ENCODE measurements at regions not wholly inside any gene's neighbourhood (a gene's known extent, or its start where the extent isn't known, plus 50 kb on each side); places are given as distances from the start of the nearest gene placed in this dataset.
A peak's percentile ranks its signal among the peaks of the same experiment; 100 is the strongest.
"Not testable (repeated sequence)": the region's sequence is repeated elsewhere in the genome, so short reads cannot be mapped to it uniquely, and the experiment has no call there.

GRCh38 chr2:175677880-175678279 is 324.2 kb downstream of the LNPK start:
- no peak for DNase-seq

GRCh38 chr2:175676813-175677212 is 325.3 kb downstream of the LNPK start:
- no peak for DNase-seq

DNA sequence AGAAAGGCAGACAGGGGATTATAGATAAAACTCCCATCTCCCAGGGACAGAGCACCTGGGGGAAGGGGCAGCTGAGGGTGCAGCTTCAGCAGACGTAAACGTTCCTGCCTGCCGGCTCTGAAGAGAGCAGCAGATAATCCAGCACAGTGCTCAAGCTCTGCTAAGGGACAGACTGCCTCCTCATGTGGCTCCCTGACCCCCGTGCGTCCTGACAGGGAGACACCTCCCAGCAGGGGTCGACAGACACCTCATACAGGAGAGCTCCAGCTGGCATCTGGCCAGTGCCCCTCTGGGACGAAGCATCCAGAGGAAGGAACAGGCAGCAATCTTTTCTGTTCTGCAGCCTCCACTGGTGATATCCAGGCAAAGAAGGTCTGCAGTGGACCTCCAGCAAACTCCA is 333.3 kb downstream of the LNPK start:
- not testable (repeated sequence) for DNase-seq

DNA sequence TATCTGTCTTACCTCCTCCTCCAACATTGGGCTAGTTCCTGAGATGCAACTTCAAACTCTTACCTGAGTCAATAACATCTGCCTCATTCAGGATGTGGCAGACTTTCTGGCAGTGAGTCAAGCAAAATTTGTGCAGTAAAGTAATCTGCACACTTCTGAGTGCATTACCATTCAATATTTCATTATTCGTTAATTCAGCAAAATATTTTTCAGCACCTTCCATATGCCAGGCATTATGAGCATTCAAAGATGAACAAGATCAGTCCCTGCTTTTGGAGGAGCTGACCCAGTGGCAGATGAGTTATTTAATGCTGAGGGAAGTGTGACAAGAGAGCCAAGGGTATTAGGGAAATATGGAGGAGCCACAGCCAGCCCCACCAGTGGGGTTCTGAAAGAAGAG is 339.7 kb downstream of the LNPK start:
- no peak for DNase-seq

- no peak for DNase-seq
These were observed 353.4 kb downstream of the LNPK start for GRCh38 chr2:175648577-175649063.

- DNase-seq: no peak
These were observed 355.0 kb downstream of the LNPK start for GRCh38 chr2:175647058-175647457.

DNA sequence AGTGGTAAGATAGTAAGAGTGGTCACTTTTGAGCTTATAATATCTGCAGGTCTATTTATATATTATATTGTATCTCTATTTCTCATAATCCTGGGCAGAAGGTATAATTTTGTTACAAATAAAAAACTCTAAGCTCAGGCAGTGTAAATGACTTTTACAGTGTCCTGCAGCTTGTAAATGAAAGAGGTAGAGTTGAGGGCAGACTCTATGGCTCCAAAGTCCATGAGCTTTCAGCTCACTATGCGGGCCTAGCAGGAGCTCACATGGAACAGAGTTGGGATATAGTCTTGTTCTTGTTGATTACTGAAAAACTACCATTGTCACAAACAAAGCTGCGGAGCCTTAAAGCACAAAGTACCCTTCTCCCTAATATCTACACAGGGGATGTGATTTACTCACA is 361.4 kb downstream of the LNPK start:
- no peak for DNase-seq

DNA sequence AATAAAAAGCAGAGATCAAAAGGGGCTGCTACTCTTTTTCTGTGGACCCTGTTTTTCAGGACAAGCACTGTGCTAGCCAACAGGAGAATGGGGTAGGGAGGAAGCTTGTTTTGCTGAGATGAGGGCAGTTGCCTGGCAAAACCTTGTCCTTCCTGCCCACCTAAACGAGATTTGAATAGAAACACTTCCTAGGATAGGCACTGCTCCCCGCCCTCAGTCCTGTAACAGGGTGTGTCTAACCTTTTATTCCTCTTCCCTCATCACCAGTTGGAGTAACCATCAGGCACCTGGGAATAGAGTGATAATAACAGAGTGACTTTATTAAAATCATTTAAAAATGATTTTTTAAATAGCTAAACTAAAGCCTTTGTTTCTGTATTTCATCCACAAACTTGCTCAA is 368.8 kb downstream of the LNPK start:
- no peak for DNase-seq

DNA sequence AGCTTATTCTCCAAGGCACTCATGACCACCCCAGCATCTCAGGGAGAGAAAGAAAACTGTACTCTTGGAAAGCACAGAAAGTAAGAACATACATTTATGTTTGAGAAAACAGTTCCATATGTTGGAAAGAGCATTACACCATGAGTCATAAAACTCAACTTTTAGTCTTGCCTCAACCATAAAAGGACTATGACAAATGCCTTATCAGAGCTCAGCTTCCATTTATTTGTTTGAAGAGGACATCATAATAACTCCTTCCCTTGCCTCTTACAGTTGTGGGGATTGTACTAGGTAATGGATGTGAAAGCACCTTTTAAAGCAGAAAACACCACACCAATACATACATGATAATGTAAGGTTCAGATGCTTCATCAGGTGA is 370.8 kb downstream of the LNPK start:
- DNase-seq: no peak

DNA sequence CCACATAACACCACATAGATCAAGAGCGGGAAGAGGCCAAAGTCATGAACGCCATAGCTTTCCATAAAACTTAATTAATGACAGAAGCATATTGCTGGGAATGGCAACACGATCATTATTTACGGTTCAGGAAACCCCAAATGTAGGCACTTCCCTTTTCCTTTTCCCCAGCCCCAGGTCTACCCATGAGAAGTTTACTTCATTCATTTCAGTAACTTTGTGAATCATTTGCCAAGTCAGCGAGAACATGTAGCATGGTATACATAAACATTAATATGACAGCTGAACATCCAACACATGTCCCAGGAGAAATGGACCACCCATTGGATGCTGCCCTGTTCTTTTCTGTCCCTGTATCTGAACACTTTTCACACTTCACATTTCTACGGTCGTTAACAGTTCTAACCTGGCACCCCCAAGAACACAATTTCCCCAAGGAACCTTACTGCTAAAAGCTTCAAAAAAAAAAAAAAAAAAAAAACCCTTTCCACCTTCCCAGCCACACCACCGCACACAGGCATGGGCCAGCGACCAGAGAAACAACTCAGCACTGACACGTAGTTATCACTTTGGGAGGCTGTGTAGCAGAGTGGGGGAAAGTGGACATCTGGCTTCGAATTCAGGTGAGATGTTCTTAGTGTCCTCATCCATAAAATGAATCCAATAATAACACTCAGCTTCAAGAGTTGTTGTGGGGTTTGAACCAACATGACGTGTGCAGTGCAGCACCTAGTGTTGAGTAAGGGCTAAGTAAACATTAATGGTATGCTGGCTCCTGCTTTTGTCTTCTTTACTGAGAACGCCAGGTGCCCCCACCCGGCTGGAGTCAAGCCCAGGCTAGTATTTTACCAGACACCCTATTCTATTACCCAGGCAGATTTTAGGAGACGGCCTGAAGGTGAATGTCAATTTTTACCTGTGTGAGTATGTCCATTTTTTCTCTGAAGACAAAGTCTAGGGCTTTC is 371.5 kb downstream of the LNPK start:
- peak; percentile 47 for DNase-seq

GRCh38 chr2:175628243-175628642 is 373.8 kb downstream of the LNPK start:
- no peak for DNase-seq

GRCh38 chr2:175627405-175627804 is 374.7 kb downstream of the LNPK start:
- DNase-seq: no peak

- DNase-seq: no peak
These were observed 375.3 kb downstream of the LNPK start for GRCh38 chr2:175626796-175627195.

DNA sequence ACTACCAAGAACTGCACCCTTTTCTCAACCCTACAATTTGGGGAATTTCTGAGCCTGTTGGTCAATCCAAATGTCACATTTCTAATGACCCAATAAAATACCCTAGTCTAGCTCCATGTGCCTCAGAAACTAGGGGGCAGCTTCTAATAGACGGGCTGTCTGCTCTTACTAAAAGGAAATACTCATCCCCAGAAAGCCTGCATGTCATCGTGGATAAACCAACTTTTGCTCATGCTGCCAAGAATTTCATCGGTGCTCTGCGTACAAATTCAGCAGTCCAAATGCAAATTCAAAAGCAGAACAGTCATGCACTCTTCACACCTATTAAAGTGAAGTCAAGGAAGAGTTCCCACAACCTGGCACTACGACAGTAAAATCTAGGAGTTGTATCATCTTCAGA is 377.3 kb downstream of the LNPK start:
- no peak for DNase-seq

DNA sequence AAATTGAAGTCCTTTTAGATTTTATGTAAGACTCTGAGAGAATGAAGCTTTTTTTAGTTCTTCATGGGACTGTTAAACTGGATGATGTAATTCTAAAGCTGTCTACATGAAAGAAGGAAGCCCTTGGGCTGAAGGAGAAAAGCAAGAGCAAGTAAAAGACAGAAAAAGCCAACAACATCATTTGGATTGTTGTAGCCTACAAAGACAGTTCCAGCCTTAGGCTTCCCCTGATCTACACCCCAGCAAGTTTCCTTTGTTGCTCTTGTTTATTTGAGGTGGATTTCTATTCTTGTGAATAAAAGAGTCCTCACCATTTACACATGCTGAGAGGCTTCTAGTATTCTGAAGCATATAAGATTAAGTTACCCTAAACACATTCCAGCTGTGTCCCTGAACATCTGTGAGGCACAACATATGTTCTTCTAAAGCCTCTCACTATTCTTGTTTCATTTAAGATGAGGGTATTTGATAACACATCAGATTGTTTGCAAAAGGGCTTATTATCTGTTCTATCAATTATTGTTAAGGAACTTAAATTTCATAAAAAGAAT is 377.8 kb downstream of the LNPK start:
- no peak for DNase-seq

- no peak for DNase-seq
These were observed 380.2 kb downstream of the LNPK start for GRCh38 chr2:175621821-175622220.

- no peak for DNase-seq
These were observed 382.0 kb downstream of the LNPK start for GRCh38 chr2:175620106-175620505.

DNA sequence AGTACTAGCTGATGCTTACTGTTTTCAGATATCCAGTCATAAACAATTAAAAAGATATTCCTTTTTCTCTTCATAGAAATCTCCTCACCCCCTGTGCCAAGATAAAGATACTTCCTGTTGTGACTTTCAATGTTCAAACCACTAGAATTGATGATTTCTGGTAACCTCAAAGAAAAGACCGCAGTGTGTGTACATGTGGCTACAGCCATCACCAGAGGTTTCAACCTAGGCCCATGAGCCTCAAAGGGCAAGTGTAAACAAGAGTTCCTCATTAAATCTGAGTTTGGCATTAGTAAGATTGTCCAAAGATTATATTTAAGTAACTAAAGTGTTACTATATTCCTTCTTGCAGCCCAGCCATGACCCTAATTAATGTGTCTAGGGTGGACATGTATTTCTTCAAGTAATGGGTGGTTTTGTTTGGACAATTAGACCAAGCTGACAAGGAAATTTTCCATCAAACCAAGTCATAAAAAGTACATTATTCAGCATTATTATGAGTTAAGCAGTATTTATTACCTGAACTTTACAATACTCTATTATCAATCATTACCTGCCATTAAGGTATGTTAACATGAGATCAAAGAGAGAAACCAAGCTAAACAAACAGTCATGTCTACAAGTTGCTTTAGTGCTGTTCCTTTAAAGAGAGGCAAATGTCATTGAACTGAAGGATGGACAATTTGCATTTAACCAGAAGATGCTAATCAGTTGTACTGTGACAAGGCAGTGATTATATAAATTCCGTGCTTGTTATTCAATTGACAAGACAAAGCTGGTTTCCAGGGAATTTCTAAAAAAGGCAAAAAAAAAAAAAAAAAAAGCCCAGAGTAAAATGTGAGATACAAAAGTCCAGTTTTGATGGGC is 382.7 kb downstream of the LNPK start:
- no peak for DNase-seq

DNA sequence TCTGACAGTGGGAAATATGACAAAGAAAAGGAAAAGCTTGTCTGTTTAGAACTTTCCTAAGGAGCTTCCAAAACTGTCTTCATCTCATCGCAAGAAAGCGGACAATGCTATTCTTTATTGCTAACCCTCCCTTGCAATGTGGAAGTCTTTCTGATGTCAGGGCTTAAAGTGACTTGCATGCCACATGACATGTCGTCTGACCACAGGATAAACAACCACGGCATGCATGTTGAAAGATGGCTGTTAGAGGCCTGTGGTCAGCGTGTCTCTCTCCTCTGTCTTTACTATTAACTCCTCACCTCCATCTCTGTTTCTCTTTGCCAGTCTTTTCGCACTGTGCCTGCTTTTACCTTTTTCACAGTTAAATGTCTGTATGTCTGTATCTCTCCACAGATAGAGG is 389.8 kb downstream of the LNPK start:
- no peak for DNase-seq

DNA sequence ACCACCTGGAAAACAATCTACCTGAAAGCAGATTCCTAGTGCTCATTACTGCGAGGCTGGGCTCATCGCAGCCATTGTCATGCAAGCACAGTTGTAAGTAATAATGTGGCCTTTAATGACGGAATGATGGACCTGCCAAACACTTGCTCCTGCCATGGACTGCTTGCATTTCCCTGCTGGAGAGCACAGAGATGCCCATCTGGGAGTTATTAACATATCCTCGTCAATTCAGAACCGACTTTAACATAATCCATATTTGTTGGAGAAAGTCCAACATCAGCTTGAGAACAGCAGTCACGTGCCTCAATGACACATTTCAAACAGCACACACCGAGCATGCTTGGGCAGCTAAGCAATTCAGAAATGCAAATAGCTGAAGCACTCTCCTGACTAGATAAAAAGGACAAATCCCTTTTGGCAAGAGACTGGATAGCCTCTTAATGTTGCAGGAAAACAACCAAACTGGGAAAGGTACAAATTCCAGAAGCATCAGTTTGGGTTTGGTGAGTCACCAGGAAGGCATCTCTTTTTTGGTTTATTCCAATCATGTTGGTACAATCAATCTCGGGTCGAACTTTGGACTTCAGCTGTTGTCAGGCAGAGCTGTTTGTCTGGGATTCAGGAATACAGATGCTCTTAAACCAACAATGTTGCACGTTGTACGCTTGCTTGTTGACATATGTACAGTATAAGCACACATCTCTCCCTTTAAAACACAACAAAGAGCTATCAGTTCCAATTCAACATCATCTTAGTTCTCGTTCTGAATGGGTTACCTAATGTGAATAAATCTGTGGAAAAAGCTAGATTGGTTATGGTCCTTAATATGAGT is 395.8 kb downstream of the LNPK start:
- DNase-seq: peak; percentile 38

DNA sequence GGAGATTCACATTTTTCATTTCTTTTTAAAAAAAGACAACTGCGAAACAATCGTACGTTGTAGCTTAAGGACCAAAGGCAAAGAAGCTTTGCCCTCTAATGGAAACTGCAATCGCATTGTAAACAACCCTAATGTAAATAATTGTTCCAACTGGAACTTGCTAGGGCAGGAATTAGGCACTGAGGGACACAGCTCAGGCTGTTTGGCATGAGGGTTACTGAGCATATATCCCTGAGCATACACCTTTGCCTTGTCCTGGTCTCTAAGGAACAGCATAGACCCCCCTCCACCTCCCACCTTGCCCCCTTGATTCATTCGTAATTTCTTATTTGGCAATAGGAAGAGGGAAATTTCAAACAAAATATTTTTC is 396.4 kb downstream of the LNPK start:
- DNase-seq: peak; percentile 13

GRCh38 chr2:175601969-175602368 is 400.1 kb downstream of the LNPK start:
- DNase-seq: no peak

All from NCI-H774 (cell line).